GM18873 (cell line): ENCODE measurements at regions not wholly inside any gene's neighbourhood (a gene's known extent, or its start where the extent isn't known, plus 50 kb on each side); places are given as distances from the start of the nearest gene placed in this dataset.

Experiments used
- ATAC-seq: cut with Tn5 transposase; IDR thresholded peaks from one replicate; pipeline ENCODE4 v1.9.1; 2021; ENCODE audit warnings: mild to moderate bottlenecking, moderate library complexity, moderate number of reproducible peaks; ENCODE audit not compliant: unreplicated experiment, low FRiP score

DNA sequence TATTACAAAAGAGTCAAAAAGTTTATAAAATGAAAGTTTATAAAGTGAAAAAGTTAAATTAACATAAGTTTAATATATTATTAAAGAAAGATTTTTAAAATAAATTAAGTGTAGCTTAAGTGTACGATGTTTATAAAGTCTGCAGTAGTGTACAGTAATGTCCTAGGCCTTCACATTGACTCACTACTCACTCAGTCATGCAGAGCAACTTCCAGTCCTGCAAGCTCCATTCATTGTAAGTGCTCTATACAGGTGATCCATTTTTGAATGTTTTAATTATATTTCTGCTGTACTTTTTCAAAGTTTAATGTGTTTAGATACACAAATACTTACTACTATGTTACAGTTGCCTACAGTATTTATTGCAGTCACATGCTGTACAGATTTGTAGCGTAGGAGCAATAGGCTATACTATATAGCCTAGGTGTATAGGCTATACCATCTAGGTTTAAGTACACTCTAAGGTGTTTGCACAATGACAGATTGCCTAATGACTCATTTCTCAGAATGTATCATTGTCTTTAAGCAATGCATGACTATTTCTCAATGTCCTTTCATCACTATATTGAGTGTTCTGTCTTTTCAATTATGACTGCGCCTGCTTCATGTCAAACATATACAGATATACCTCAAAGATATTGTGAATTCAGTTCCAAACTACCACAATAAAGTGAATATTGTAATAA, 1110.3 kb upstream of the MAP3K7 start:
- no peak for ATAC-seq

DNA sequence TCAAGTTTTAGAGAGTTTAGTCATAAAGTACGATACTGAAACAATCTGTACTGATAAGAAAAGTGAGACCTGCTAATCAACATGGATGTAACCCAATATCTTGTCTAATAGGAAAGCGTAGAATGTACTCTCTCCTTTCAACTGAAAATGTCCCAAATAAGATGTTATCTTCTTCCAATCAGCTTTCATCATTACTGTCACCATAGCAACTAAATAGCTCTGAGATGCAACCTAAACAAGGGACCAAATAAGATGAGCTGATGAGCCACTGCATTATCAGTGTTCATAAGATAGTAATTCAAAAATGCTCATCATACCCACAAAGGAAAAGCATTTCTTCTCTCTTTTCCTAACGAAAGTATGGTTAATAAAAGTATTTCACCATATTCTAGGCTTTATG, 1108.3 kb upstream of the MAP3K7 start:
- no peak for ATAC-seq

DNA sequence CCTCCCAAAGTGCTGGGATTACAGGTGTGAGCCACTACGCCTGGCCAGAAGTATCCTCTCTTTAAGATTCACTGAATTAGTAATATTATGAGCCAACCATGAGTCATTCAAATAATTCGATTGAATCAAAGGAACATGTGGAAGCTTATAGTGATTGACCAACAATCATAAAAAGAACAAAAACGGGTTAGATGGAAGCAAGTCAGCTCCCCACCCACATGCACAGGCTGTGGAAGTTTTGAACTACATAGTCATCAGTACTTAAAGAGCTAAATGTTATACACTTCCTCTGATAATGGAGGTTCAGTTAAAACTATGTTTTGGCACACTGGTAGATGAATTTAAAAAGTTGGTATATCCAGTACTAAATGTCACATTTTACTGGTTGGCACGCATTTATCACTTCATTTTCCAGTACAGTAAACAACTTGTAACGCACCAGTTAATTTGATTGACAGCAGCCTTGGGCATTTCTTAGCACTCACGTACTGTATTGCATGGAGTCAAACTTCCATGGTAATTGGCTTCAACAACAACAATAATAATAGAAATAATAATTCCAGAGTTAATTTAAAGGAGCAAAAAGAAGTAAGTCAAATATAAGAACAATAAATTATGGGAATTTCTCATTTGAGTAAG, 1107.3 kb upstream of the MAP3K7 start:
- ATAC-seq: no peak

DNA sequence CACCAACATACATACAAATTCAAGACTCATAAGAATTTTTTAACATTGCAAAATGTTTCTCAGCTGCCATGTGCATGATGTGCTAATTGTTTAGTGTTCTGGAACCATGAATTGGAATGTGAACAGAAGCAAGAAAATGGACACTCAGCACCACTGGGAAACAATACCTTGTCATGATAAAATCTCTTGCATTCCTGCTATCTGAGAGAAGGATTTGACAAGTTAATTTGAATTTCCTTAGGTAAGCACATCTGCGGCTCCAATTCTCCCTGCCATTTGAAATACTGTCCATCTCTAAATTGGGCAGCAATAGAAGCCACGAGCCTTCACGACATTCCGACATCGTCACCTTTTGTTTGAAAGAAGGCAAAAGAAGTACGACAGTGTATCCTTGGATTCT, 1104.6 kb upstream of the MAP3K7 start:
- no peak for ATAC-seq

DNA sequence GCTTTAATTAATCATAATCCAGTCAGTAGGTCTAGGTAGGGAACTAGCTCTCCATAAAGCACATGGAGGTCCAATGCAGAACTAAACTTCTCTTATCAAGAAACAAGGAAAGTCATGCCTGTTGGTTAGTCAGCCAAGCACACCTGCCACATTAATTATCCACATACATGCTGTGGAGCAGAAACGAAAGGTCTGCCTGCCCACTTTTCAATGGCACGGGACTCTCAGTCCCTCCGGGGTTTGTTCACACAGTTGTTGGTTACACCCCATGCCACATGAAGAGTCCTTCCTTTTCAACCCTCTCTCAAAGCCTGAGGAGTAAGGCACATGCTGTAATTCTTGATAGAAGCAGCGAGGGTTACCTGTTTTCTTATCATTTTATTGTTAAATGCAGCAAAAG, 1096.4 kb upstream of the MAP3K7 start:
- no peak for ATAC-seq

DNA sequence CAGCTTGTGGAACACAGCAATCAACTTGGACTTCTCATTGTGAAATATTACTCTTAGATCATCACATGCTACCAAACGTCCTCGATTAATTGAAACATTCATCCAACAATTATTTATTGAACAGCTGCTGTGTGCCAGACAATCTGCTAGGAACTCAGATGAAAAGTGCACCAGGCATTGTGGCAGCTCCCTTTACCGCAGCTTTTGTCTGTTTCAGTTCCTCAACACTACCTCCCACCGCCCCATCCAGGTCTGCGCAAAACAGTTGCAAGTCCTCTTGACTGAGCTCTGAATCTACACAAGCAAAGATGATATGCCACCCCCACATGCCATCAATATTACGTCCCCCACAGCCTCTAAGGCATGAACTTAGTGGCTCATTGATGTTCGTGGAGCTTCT, 1094.4 kb upstream of the MAP3K7 start:
- ATAC-seq: no peak

DNA sequence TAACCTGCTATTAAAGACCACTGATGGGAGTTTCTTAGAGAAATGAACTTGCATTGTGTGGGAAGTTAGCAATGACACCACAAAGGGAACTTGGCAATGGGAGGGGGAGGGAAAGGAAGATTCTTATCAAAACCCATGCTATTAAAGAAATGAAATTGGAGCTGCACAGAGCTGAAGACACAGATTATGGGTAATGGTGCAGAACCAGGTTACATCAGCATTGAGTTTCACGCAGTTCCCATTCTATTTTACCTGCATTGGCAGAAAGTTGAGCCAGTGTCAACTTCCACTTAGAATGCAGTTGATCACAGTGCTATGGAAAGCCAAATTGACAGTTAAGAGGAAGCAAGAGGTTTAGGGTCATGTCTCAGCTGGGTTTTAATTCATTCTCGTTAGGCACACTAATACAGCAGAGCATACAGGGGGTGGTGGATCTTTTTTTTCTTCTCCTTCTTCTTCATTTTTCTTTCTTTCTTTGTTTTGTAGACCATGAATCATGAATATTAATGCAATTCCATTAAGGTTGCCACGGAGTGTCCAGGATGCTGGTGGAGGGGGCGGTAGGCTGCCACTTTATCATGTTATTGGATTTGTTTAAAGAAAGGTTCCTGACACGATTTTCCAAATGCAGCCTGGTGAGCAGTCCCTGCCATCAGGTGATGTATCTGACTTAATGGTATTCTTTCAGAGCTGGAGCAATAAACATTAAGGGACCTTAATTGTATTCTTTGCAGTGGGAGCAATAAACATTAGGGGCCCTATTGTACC, 1092.0 kb upstream of the MAP3K7 start:
- no peak for ATAC-seq

DNA sequence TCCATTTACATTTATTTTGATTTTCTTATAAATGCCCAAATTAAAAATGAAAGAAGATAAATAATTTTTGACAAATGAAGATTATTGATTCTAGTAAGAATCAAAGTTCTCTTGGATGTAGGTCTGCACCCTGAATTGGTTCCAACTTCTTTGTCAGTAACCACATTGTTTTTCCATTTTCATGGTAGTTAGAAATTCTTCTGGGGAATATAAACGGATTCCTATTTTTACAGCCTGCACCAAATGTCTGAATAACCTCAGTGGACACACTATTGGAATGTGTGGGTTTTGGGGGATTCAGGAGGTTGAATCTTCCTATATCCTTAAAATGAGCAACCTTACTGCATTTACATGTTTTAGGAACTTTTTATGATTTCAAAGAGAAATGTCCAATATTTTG, 1085.3 kb upstream of the MAP3K7 start:
- no peak for ATAC-seq

DNA sequence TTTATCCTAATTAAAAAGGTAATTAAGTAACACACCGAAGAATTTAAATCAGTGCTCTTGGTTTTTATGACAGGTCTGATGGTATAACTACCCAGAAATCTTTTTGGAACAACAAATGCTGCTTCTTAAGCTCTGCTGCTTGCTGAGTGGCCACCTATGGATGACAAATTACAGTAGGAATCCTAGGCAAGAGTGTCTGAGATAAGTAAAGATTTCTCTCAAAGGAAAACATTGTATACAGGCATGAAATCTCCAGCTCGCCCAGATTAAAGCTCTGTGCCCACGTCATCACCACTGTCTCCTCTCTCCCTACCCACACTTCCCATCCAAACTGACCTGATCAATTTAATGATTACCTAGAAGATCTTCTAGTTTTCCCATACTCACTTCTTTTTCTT, 1083.0 kb upstream of the MAP3K7 start:
- ATAC-seq: no peak

DNA sequence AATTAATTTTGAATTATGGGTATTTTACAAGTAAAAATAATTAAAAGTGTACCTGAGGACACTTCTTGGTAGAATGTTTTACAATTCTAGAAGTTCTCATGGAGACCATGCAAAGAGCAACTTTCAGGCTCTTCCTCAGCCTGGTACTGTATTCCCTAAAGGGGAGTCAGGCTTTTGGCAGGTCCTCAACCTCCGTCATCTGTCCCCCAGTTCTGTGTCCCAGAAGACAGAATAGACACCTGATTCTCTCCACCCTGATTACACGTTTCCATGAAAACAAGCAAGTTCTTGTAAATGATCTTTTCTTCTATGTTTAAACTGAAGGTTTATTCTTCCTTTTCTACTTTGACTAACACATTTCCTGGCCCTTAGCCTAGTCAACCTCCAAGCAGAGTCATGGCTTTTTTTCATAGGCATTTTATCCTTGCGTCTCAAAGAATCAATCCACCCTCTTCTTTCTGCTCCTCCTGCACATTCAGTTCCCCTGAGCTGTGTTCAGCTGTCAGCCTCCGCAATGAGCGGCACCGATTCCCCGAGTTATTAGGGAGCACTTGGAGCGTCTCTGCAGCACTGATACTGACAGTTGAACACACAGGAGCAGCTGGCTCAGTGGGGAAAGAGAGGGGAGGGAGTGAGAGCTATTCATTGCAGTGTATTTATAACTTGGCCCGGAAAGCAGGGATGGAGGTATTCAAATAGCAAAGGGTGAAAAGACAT, 1082.4 kb upstream of the MAP3K7 start:
- no peak for ATAC-seq

DNA sequence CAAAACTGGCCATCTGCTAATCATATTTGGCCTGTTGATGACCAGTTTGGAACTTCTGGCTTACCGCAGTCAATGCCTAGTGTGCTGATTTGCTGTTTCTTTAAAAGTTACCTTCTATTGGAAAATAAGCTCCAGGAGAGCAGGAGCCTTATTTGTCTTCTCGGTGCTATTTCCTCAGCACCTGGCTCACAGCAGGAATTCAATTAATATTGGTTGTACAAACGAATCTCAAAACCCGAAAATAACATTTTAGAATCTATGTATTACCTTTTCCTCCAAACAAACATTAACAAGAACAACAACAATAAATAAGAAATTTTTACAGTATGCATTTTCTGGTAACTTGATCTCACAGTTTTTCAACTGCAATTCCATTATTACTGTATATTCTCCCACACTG, 1080.7 kb upstream of the MAP3K7 start:
- no peak for ATAC-seq

DNA sequence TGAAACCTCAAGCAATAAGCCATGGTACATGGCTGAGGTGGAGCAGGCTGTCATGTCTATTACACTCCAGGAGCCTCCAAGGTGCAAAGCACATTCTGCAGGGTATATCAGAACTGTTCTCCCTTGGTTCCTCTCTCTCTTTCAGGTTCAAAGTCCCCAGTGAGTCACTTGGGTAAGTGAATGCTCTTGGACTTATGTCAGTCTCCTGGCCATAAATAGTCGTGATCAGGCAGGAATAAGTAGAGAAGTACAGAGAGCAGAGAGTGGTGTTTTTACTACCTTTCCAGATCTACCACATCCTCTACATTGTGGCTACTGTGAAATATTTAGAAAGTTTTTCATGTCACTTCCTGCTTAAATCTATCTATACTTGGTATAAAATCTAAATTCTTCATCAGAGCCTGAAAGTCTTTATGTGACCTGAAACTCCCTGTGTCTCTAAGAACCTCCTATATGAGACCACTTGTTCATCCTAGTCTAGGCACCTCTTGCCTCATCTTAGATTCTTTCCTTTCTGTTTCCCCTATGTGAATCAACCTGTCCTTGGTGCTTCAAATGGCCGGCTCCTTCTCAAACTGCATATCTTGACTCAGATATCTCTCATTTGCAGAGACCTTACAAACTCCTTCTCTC, 1077.6 kb upstream of the MAP3K7 start:
- ATAC-seq: no peak

DNA sequence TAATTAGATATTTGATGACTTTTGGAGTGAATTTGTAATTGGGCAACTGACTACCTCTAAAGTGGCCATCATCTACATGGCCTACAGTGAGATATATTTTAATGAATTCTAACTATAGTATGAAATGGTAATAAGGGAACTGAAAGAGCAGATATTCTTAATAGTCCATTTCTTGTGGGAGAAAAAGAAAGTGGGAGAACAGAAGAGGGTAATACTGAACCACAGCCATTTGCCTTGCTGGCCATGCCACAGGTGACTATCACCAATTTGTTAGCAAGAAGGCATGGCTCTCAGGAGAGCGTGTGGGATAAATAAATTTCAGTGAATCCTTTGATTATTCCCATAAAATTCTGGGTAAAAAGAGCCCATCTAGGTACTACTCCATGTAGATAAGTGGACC, 1074.0 kb upstream of the MAP3K7 start:
- no peak for ATAC-seq

DNA sequence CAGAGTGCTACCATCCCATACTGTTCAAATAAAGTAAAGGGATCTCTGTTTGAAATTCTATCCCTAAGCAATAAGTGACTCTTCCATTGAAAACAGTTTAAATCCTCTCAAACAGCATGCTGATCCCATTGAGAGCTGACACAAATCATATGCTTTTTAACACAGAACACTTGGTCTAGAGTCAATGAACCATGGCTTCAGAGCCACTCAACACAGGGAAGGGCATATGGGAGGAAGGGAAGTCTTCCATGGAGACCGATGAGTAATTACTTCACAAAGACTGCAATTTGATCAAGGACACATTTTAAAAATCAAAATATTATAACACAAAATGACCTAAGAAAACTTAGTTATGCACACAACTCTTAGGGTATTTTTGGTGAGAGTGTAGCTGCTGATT, 1073.0 kb upstream of the MAP3K7 start:
- ATAC-seq: no peak

DNA sequence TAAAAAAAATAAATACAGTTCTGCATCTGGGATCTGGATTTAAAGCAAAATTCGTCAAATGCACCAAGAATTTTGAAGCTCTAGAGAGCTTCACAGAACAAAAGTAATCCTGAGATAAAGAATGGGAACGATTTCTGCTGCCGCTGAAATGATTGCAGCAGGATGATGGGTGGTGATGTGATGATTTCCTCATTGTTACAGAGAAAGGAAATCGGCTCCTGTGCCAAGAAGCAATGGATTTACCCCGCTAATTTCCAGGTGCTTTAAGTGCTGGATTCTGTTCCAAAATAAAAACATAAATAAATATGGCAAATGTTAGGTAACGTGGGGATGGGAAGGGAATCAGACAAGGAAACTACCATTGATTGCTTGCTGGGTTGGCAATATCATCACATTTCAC, 1067.9 kb upstream of the MAP3K7 start:
- ATAC-seq: no peak

DNA sequence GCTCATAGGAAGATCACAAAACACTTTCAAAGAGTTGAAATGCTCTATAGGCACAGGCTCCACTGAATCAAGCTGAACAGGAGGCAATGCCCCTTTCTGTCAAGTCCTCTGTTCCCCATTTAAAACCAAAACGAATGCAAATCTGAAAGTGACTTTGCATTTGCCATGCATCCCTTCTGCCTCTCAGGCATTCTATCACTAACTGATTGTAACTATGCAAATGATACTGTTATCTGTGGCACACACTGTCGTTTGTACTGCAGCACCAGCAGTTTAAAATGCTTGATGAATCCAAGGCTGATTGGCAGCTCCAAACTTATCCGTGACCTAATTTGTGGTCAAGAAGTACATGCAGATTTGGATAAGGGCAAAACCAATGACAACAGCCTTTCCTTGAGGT, 1067.5 kb upstream of the MAP3K7 start:
- ATAC-seq: no peak

DNA sequence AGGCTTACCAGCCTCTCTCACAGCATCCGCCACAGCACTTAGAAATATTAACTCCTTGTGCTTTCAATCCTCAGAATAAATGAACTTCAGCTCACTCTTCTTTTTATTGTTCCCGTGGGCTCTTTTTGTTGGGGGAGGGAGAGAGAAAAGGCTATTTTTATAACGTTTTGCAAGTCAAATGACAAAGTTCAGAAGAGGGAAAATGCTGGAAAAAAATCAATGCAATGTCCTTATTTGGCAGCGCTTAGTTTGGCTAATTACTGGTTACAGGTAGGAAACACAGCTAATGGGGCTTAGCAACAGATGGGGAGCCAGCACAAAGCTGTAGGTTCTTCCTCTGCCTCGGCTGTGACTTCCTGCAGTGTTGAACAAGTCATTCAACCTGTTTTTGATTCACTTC, 1067.0 kb upstream of the MAP3K7 start:
- ATAC-seq: no peak

DNA sequence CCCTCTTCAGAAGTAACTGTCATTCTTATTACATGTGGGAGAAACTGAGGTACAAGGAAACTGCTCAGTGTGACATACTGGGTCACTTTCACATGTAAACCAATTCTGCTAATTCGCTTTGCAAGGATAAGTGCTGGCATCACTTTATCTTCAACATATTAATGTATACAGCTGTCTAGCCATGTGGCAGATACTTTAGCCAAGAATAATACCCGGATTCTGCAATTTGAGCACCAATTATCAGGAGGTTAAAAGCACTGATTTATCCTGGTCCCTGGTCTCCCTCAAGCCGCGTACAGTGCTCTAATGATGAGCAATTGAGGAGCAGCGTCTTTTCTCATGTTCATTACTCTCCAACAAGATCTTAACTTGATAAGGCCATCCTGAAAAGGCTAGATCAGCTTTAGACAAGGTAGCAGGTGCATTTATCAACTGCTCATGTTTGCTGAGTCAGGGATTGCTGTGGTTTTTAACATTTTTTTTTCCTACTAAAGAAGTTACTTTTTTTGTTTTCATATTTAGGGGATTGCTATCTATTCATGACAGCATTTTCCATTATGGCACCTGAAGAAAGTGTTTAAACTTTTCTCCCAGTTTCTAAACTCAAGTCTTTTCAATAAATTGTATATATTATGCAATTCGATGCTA, 1066.3 kb upstream of the MAP3K7 start:
- no peak for ATAC-seq

DNA sequence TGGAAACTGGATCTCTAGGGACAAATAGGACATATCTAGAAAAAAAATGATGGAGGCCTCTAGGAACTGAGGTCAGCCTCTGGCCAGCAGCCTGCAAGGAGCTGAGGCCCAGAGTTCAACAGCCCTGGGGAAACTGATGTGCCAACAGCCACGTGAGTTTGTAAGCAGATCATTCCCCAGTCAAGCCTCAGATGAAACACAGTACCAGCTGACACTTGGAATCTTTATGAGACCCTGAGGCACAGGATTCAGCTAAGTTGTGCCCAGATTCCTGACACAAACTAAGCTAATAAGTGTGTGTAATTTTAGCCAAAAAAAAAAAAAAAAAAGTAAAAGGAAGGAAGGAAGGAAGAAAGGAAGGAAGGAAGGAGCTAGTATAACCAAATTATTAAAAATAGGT, 1059.8 kb upstream of the MAP3K7 start:
- no peak for ATAC-seq

DNA sequence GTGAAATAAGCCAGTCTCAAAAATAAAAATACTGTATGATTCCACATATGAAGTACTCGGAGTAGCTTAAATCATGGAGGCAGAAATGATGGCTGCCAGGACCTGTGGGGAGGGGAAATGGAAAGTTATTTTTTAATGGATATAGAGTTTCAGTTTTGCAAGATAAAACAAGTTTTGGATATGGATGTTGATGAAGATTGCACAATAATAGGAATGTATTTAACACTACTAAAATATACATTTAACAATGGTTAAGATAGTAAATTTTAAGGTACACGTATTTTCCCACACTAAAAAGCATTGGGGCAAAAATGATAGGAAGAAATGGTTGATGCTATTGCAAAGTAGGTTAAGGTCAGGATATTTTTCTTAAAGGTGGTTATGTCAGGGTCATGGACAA, 1058.9 kb upstream of the MAP3K7 start:
- no peak for ATAC-seq
